Gastroesophageal sphincter (tissue), 2 donors: ENCODE measurements at regions not wholly inside any gene's neighbourhood (a gene's known extent, or its start where the extent isn't known, plus 50 kb on each side); places are given as distances from the start of the nearest gene placed in this dataset.

Experiments used
- POLR2A ChIP-seq, 2 donors: fragments of 450-650 bp; IDR thresholded peaks; one replicate each; pipeline ENCODE4 v1.6.1; 2017; ENCODE audit warnings: antibody characterized with exemption in 2 of 2, mild to moderate bottlenecking in 2 of 2, moderate library complexity in 1 of 2
- POLR2AphosphoS5 ChIP-seq: sonication (generic); formaldehyde crosslinking; IDR thresholded peaks from one replicate; pipeline ENCODE4 v1.6.1; 2017; ENCODE audit warnings: antibody characterized with exemption

- TF ChIP-seq POLR2A (IDR thresholded peaks at IDR 0.05), result no peak
- no peak for TF ChIP-seq POLR2AphosphoS5
Observed at GRCh38 chr12:34217660-34218059, 195.4 kb downstream of the ALG10 start.
